ENCODE measurements at regions not wholly inside any gene's neighbourhood (a gene's known extent, or its start where the extent isn't known, plus 50 kb on each side); places are given as distances from the start of the nearest gene placed in this dataset.

- intact Hi-C loops (cut with DNase I): no loop called here
- no peak for TF ChIP-seq CTCF (IDR thresholded peaks at IDR 0.05)
Observed at GRCh38 chr2:106685180-106685897, 198.2 kb downstream of the CD8B2 start.

GRCh38 chr2:106686814-106687213 lies 199.2 kb downstream of the ST6GAL2 start:
- intact Hi-C loops (cut with DNase I): no loop called here
- no peak overlapping the region for H3K27ac ChIP-seq
- H3K4me1 ChIP-seq: no peaks in the 10 kb centered on the region
- H3K9me3 ChIP-seq: no peaks in the 10 kb centered on the region
- H3K4me3 ChIP-seq: no peak overlapping the region
- no peaks in the 10 kb centered on the region for H3K36me3 ChIP-seq
- no peaks in the 10 kb centered on the region for H3K27me3 ChIP-seq
- no peak for TF ChIP-seq CTCF (IDR thresholded peaks at IDR 0.05)
- no peak for ATAC-seq
- no peak for DNase-seq

More at GRCh38 chr2:106685180-106685897, 198.2 kb downstream of the CD8B2 start:
- H3K27me3 ChIP-seq: no peaks in the 10 kb centered on the region
- no peak overlapping the region for H3K27ac ChIP-seq
- H3K36me3 ChIP-seq: no peaks in the 10 kb centered on the region
- no peaks in the 10 kb centered on the region for H3K4me1 ChIP-seq
- ATAC-seq (no peak), DNase-seq (no peak)
- H3K4me3 ChIP-seq: no peak overlapping the region
- H3K9me3 ChIP-seq: no peaks in the 10 kb centered on the region

DNA sequence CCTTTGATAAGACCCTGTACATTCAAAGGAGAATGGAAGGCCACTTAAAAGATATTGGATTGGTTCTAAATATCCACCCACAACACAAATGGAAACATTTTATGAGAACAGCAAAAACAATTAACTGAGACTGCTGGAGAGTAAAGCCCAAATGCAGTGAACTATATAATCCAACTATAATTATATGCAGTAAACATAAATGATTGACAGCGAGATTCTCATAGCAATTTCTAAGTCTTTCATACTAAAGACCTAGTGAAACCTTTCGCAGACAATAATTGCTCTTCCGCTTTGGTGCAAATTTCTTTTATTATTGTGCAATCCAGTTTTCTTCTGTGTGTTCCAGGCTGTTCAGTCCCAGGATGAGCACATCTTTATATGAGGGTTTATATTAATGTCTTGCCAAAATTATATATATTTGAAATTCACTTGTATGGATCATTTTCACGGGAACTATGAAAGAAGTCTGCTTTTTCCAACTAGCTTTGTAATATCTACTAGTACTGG lies 190.9 kb downstream of the ST6GAL2 start:
- H3K27me3 ChIP-seq: no peaks in the 10 kb centered on the region
- no peaks in the 10 kb centered on the region for H3K36me3 ChIP-seq
- intact Hi-C loops (cut with DNase I): no loop called here
- DNase-seq: no peak
- no peak for ATAC-seq
- H3K4me1 ChIP-seq: no peaks in the 10 kb centered on the region
- H3K4me3 ChIP-seq: no peak overlapping the region
- no peak overlapping the region for H3K27ac ChIP-seq
- TF ChIP-seq CTCF (IDR thresholded peaks at IDR 0.05): no peak
- H3K9me3 ChIP-seq: no peaks in the 10 kb centered on the region

DNA sequence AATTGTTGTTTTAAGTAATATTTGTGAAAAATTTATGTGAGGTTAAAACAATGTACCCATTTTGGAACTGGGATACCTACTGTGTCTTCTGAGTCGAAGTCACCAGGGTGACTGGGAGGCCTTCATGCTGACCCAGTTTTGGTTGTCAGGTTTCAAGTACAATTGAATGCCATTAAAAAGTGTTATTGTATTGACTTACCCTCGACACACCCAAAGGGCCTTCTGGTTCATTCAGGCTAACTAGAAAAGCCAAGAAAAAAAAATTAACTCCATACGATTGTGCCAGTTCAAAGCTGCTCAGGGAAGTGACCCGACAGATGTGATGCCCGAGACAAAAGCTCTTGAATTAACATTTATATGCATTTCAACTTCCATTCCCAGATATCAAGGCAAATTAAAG lies 190.0 kb downstream of the ST6GAL2 start:
- TF ChIP-seq CTCF (IDR thresholded peaks at IDR 0.05): no peak
- H3K27ac ChIP-seq: no peak overlapping the region
- no peaks in the 10 kb centered on the region for H3K4me1 ChIP-seq
- H3K36me3 ChIP-seq: no peaks in the 10 kb centered on the region
- DNase-seq (no peak), ATAC-seq (no peak)
- intact Hi-C loops (cut with DNase I): no loop called here
- H3K4me3 ChIP-seq: no peak overlapping the region
- H3K27me3 ChIP-seq: no peaks in the 10 kb centered on the region
- no peaks in the 10 kb centered on the region for H3K9me3 ChIP-seq

DNA sequence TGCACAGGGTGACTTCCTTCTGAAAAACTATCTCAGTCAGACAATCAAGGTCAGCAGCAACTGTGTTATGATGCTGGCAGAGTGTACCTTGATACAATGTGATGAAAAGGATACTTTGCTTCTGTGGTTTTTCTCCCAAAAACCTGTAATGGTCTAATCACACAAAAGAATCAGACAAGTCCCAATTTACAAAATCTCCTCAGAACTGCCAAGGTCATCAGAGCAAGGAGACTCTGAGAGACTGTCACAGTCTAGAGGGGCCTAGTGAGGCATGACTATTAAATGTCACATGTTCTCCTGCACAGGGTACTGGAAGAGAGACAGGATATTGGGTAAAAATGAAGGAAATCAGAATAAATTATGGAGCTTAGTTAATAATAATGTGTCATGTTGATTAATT lies 185.4 kb downstream of the ST6GAL2 start:
- no peaks in the 10 kb centered on the region for H3K9me3 ChIP-seq
- H3K4me3 ChIP-seq: no peak overlapping the region
- no peak overlapping the region for H3K27ac ChIP-seq
- no peaks in the 10 kb centered on the region for H3K36me3 ChIP-seq
- DNase-seq (no peak), ATAC-seq (no peak)
- intact Hi-C loops (cut with DNase I): no loop called here
- no peaks in the 10 kb centered on the region for H3K27me3 ChIP-seq
- H3K4me1 ChIP-seq: no peaks in the 10 kb centered on the region
- TF ChIP-seq CTCF (IDR thresholded peaks at IDR 0.05): no peak
